ENCODE measurements at regions not wholly inside any gene's neighbourhood (a gene's known extent, or its start where the extent isn't known, plus 50 kb on each side); places are given as distances from the start of the nearest gene placed in this dataset.
"Not testable (repeated sequence)": the region's sequence is repeated elsewhere in the genome, so short reads cannot be mapped to it uniquely, and the experiment has no call there.

DNA sequence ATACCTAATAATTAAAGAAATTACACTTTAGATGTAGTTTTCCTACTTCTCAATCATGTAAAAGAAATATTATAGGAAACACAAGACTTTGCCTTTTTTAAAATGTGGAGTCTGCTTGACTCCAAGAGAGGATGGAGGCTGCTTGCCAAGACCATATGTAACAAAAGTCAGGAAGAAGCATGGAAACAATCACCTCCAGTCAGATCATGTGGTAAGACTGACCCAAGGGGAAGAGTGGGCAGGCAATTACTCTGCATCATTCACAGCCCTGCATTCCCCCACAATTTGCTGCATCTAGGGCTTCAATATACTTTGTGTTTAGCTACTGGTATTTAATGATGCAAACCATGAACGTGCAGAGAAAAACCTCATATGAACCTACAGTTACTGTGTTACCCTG, 78.0 kb upstream of the RXFP1 start:
- DNase-seq (ENCODE audit: low read depth) = no peak
- H3K4me3 ChIP-seq (ENCODE audit: low read depth, low read length) = no peak overlapping the region
- TF ChIP-seq POLR2A (IDR thresholded peaks at IDR 0.05; ENCODE audit: extremely low read depth, insufficient read length) = no peak
- TF ChIP-seq, protein P1, sequence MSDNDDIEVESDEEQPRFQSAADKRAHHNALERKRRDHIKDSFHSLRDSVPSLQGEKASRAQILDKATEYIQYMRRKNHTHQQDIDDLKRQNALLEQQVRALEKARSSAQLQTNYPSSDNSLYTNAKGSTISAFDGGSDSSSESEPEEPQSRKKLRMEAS (IDR thresholded peaks at IDR 0.05; ENCODE audit: low read depth, low read length) = no peak
- no peak for TF ChIP-seq MYC (IDR thresholded peaks at IDR 0.05; ENCODE audit: low read depth, low read length)
- no peak for TF ChIP-seq CTCF (IDR thresholded peaks at IDR 0.05; ENCODE audit: low read depth, low read length)

DNA sequence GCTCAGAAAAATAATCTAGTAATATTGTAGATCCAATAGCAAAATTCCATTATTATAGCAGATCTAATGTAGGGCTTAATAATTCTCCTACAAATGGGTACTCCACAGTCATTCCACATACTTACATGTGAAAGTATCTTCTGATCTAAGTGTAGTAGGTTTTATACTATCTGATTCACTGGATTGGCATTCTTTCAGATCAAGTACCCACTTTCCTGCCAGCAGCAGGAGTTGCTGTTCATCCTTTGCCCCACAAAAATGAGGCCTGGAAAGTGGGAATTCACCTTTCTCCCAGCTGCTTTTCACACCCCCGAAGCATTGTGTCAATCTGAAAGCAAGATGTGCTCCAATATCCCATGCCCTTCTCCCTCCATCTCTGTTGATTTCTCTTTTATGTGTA, 77.1 kb upstream of the RXFP1 start:
- no peak overlapping the region for H3K4me3 ChIP-seq (ENCODE audit: low read depth, low read length)
- no peak for DNase-seq (ENCODE audit: low read depth)
- TF ChIP-seq, protein P1 (IDR thresholded peaks at IDR 0.05; ENCODE audit: low read depth, low read length) = no peak
- TF ChIP-seq POLR2A (IDR thresholded peaks at IDR 0.05; ENCODE audit: extremely low read depth, insufficient read length) (no peak), MYC (IDR thresholded peaks at IDR 0.05; ENCODE audit: low read depth, low read length) (no peak), CTCF (IDR thresholded peaks at IDR 0.05; ENCODE audit: low read depth, low read length) (no peak)

- no peak for TF ChIP-seq MYC (IDR thresholded peaks at IDR 0.05; ENCODE audit: low read depth, low read length)
- no peak for TF ChIP-seq CTCF (IDR thresholded peaks at IDR 0.05; ENCODE audit: low read depth, low read length)
- TF ChIP-seq, protein P1 (IDR thresholded peaks at IDR 0.05; ENCODE audit: low read depth, low read length) = no peak
- no peak for TF ChIP-seq POLR2A (IDR thresholded peaks at IDR 0.05; ENCODE audit: extremely low read depth, insufficient read length)
- H3K4me3 ChIP-seq (ENCODE audit: low read depth, low read length) = no peak overlapping the region
- no peak for DNase-seq (ENCODE audit: low read depth)
Observed at GRCh38 chr4:158446106-158446505, 75.6 kb upstream of the RXFP1 start.

GRCh38 chr4:158450741-158451140, 70.9 kb upstream of the RXFP1 start:
- TF ChIP-seq POLR2A (IDR thresholded peaks at IDR 0.05; ENCODE audit: extremely low read depth, insufficient read length) (no peak), CTCF (IDR thresholded peaks at IDR 0.05; ENCODE audit: low read depth, low read length) (no peak), MYC (IDR thresholded peaks at IDR 0.05; ENCODE audit: low read depth, low read length) (no peak)
- TF ChIP-seq, protein P1 (IDR thresholded peaks at IDR 0.05; ENCODE audit: low read depth, low read length) = no peak
- DNase-seq (ENCODE audit: low read depth) = no peak
- H3K4me3 ChIP-seq (ENCODE audit: low read depth, low read length) = no peak overlapping the region

DNA sequence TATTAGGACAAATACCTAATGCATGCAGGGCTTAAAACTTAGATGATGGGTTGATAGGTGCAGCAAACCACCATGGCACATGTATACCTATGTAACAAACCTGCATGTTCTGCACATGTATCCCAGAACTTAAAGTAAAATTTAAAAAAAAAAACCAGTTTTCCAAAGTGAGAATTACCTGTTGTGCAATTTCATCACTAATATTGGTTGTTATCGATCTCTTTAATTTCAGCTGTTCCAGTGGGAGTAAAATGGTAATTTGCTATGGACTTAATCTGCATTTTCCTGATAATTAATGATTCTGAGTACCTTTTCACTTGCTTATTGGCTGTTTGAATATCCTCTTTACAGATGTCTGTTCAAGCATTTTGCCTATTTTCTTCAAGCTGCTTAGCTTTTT, 69.6 kb upstream of the RXFP1 start:
- not testable (repeated sequence) for H3K4me3 ChIP-seq (ENCODE audit: low read depth, low read length); DNase-seq (ENCODE audit: low read depth)

GRCh38 chr4:158458271-158458895, 63.3 kb upstream of the RXFP1 start:
- TF ChIP-seq, protein P1 (IDR thresholded peaks at IDR 0.05; ENCODE audit: low read depth, low read length) = no peak
- TF ChIP-seq CTCF (IDR thresholded peaks at IDR 0.05; ENCODE audit: low read depth, low read length) (no peak), MYC (IDR thresholded peaks at IDR 0.05; ENCODE audit: low read depth, low read length) (no peak), POLR2A (IDR thresholded peaks at IDR 0.05; ENCODE audit: extremely low read depth, insufficient read length) (no peak)
- H3K4me3 ChIP-seq (ENCODE audit: low read depth, low read length) = no peak overlapping the region
- DNase-seq (ENCODE audit: low read depth) = no peak
